MM.1S (cell line): ENCODE measurements at regions not wholly inside any gene's neighbourhood (a gene's known extent, or its start where the extent isn't known, plus 50 kb on each side); places are given as distances from the start of the nearest gene placed in this dataset.

Experiments used
- DNase-seq: peaks from one replicate; pipeline ENCODE4 v3.0.0-alpha.2; 2015
- H2AFZ ChIP-seq: fragments of 300-600 bp; sonication (generic); 2 replicates; pipeline ENCODE4 v1.6.0; 2016; ENCODE audit warnings: antibody characterized with exemption, low read length
- H3F3A ChIP-seq: fragments of 300-600 bp; sonication (generic); 2 replicates; pipeline ENCODE4 v1.6.1; 2016; ENCODE audit warnings: mild to moderate bottlenecking, antibody characterized with exemption, low read length, moderate library complexity, mixed read lengths; ENCODE audit not compliant: insufficient read depth
- H3K27ac ChIP-seq: fragments of 300-600 bp; sonication (generic); 2 replicates; pipeline ENCODE4 v1.5.1; 2016; ENCODE audit warnings: mild to moderate bottlenecking, low read length
- H3K27me3 ChIP-seq: fragments of 300-600 bp; sonication (generic); replicated peaks from 2 replicates; pipeline ENCODE4 v1.6.0; 2016; ENCODE audit warnings: low read length; ENCODE audit not compliant: insufficient read depth
- H3K36me3 ChIP-seq: fragments of 300-600 bp; sonication (generic); replicated peaks from 2 replicates; pipeline ENCODE4 v1.6.1; 2016; ENCODE audit warnings: mild to moderate bottlenecking, low read length, mixed read lengths; ENCODE audit not compliant: insufficient read depth
- H3K4me1 ChIP-seq: fragments of 300-600 bp; sonication (generic); 2 replicates; pipeline ENCODE4 v1.6.1; 2016; ENCODE audit warnings: low read length, mixed read lengths
- H3K4me2 ChIP-seq: fragments of 300-600 bp; sonication (generic); 2 replicates; pipeline ENCODE4 v1.6.0; 2016; ENCODE audit warnings: low read depth, low read length
- H3K4me3 ChIP-seq: fragments of 300-600 bp; sonication (generic); 2 replicates; pipeline ENCODE4 v1.5.1; 2016; ENCODE audit warnings: low read length, mixed read lengths
- H3K79me2 ChIP-seq: fragments of 300-600 bp; sonication (generic); 2 replicates; pipeline ENCODE4 v1.6.1; 2016; ENCODE audit warnings: mixed run types, low read length, mixed read lengths
- H3K9ac ChIP-seq: fragments of 300-600 bp; sonication (generic); 2 replicates; pipeline ENCODE4 v1.6.1; 2016; ENCODE audit warnings: low read length, mixed read lengths
- H3K9me2 ChIP-seq: fragments of 300-600 bp; sonication (generic); replicated peaks from 2 replicates; pipeline ENCODE4 v1.6.1; 2016; ENCODE audit warnings: mild to moderate bottlenecking, low read length, mixed read lengths; ENCODE audit not compliant: insufficient read depth
- H3K9me3 ChIP-seq: fragments of 300-600 bp; sonication (generic); replicated peaks from 2 replicates; pipeline ENCODE4 v1.6.1; 2016; ENCODE audit warnings: mild to moderate bottlenecking, low read length, mixed read lengths; ENCODE audit not compliant: insufficient read depth
- H4K20me1 ChIP-seq: fragments of 300-600 bp; sonication (generic); 2 replicates; pipeline ENCODE4 v1.6.1; 2016; ENCODE audit warnings: mild to moderate bottlenecking, low read length, moderate library complexity, mixed read lengths; ENCODE audit not compliant: insufficient read depth
- EZH2 ChIP-seq: fragments of 300-600 bp; sonication (generic); optimal IDR thresholded peaks from 2 replicates; pipeline ENCODE3; 2017; ENCODE audit warnings: low read depth, mild to moderate bottlenecking, antibody characterized with exemption, low read length, mixed read lengths
- EZH2phosphoT487 ChIP-seq: fragments of 300-600 bp; sonication (generic); IDR thresholded peaks from 2 replicates; pipeline ENCODE4 v1.6.1; 2018; ENCODE audit warnings: antibody characterized with exemption, low read length
- TF ChIP-seq, protein P1 (sequence below): fragments of 300-600 bp; sonication (generic); IDR thresholded peaks from 2 replicates; pipeline ENCODE4 v1.5.1; 2016; ENCODE audit warnings: antibody characterized with exemption, low read length, mixed read lengths

DNA sequence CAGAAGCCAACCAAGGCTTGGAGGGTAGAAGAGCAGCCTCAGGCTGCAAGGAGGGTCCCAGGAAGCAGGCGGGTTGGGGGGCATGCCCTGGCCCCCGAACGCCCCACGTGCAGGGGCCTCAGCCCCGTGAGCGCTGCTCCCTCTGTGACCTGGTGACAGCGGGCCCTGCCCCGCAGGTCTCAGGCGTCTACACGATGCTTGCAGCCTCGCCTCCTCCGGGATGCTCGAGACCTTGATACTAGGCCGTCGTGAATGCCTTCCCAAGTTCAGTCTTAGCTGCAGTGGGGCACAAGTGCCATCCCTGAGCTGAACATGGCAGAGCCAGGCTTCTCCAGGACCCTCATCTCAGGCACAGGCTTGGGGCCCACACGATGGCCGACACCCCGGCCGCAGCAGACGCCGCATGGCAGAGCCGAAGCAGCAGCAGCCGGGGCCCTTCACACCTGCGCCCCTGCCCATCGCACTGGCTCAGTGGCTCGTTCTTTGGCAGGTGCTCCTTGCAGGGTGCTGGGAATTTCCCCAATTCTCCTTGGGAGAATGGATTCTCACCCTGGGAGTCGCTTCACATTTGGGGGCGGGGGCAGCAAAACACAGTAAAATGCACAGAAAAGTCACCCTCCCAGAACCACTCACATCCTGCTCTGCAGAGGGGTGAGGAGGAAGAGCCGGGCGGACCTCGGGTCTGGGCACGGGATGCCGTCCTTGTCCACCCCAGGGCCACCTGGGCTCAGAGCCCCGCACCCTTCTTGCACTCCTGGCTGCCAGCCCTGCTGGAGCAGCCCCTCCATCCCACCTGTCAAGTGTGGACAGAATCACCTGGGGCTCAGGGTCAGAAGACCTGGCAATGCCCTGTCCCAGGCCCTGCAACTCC is 161.8 kb downstream of the DLL1 start:
- Histone ChIP-seq H3K79me2 (no peaks in the 10 kb centered on the region), H3K27ac (no peak overlapping the region), H4K20me1 (no peaks in the 10 kb centered on the region), H3K36me3 (no peaks in the 10 kb centered on the region), H2AFZ (no peak overlapping the region), H3K4me2 (no peak overlapping the region), H3K9me2 (no peaks in the 10 kb centered on the region), H3K9me3 (no peaks in the 10 kb centered on the region), H3K27me3 (no peaks in the 10 kb centered on the region), H3K9ac (no peak overlapping the region), H3K4me3 (no peak overlapping the region), H3F3A (no peaks in the 10 kb centered on the region), H3K4me1 (no peaks in the 10 kb centered on the region)
- no peak for DNase-seq
- TF ChIP-seq, protein P1, sequence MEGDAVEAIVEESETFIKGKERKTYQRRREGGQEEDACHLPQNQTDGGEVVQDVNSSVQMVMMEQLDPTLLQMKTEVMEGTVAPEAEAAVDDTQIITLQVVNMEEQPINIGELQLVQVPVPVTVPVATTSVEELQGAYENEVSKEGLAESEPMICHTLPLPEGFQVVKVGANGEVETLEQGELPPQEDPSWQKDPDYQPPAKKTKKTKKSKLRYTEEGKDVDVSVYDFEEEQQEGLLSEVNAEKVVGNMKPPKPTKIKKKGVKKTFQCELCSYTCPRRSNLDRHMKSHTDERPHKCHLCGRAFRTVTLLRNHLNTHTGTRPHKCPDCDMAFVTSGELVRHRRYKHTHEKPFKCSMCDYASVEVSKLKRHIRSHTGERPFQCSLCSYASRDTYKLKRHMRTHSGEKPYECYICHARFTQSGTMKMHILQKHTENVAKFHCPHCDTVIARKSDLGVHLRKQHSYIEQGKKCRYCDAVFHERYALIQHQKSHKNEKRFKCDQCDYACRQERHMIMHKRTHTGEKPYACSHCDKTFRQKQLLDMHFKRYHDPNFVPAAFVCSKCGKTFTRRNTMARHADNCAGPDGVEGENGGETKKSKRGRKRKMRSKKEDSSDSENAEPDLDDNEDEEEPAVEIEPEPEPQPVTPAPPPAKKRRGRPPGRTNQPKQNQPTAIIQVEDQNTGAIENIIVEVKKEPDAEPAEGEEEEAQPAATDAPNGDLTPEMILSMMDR, result no peak
- TF ChIP-seq EZH2 (no peak), EZH2phosphoT487 (no peak)

DNA sequence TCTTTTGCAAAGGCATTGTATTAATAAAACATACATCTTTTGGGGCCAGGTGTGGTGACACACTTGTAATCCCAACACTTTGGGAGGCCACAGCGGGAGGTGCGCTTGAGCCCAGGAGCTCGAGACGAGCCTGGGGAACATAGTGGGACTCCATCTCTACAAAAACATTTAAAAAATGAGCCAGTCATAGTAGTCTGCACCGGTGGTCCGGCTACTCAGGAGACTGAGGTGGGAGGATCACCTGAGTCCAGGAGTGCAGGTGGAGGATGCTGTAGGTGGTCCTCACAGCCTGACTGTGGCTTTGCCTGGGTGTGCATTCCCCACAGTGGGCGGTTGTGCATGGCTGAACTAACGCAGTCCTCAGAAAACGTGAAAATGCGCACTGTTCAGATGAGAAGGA is 162.5 kb downstream of the DLL1 start:
- no peaks in the 10 kb centered on the region for H3K36me3 ChIP-seq
- DNase-seq, result no peak
- no peaks in the 10 kb centered on the region for H3K9me3 ChIP-seq
- TF ChIP-seq EZH2phosphoT487, result no peak
- no peak for TF ChIP-seq EZH2
- TF ChIP-seq, protein P1, result no peak
- H3K9me2 ChIP-seq, result no peaks in the 10 kb centered on the region
- H2AFZ ChIP-seq, result no peak overlapping the region
- no peak overlapping the region for H3K27ac ChIP-seq
- no peak overlapping the region for H3K9ac ChIP-seq
- H3K4me3 ChIP-seq, result no peak overlapping the region
- no peak overlapping the region for H3K4me2 ChIP-seq
- no peaks in the 10 kb centered on the region for H4K20me1 ChIP-seq
- H3K27me3 ChIP-seq, result no peaks in the 10 kb centered on the region
- no peaks in the 10 kb centered on the region for H3K79me2 ChIP-seq
- no peaks in the 10 kb centered on the region for H3F3A ChIP-seq
- H3K4me1 ChIP-seq, result no peaks in the 10 kb centered on the region

DNA sequence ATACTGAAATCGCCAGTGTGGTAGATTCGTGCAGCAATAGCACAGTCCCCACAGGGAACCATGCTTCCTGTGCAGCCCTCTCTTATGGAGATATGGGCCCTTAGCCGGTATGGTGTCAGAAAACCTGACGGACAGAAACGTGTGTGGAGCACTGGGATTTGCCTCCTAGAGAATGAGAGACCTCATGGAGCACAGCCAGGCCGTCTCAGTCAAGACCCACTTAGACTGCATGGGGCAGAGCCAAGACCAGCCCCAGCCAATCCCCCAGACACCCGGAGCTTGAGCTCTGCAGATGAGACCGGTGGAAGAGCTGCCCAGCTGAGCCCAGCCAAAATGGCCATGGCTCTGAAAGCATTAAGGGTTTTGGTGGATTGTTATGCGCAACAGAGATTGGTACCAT is 163.7 kb downstream of the DLL1 start:
- H3K36me3 ChIP-seq, result no peaks in the 10 kb centered on the region
- TF ChIP-seq, protein P1, result no peak
- no peak for TF ChIP-seq EZH2phosphoT487
- no peak for TF ChIP-seq EZH2

More for the DNA sequence above, 163.7 kb downstream of the DLL1 start:
- Histone ChIP-seq H3F3A (no peaks in the 10 kb centered on the region), H3K9ac (no peak overlapping the region), H3K4me2 (no peak overlapping the region), H2AFZ (no peak overlapping the region), H3K4me1 (no peaks in the 10 kb centered on the region), H3K9me2 (no peaks in the 10 kb centered on the region), H3K27me3 (no peaks in the 10 kb centered on the region), H3K4me3 (no peak overlapping the region), H3K79me2 (no peaks in the 10 kb centered on the region), H4K20me1 (no peaks in the 10 kb centered on the region), H3K27ac (no peak overlapping the region), H3K9me3 (no peaks in the 10 kb centered on the region)
- DNase-seq, result no peak
